ENCODE measurements at regions not wholly inside any gene's neighbourhood (a gene's known extent, or its start where the extent isn't known, plus 50 kb on each side); places are given as distances from the start of the nearest gene placed in this dataset.

GRCh38 chr4:11228530-11228929 lies 200.2 kb downstream of the HS3ST1 start:
- POLR2A ChIA-PET (ENCODE audit: unreplicated experiment) = no interaction called here
- Histone ChIP-seq H2BK20ac (ENCODE audit: low read depth, low read length) (no peak overlapping the region), H3K36me3 (ENCODE audit: control insufficient read depth, insufficient read depth, low read length) (no peaks in the 10 kb centered on the region), H2AK9ac (replicated peaks; ENCODE audit: low read depth, low read length, poor library complexity) (no peak overlapping the region), H3K9ac (ENCODE audit: low read depth, low read length) (no peak overlapping the region), H3K18ac (ENCODE audit: low read depth, low read length) (no peak overlapping the region), H3K79me1 (ENCODE audit: low read depth in 1 of 2, low read length in 2 of 2) (no peaks in the 10 kb centered on the region), H2AK5ac (ENCODE audit: low read depth, low read length) (no peak overlapping the region), H4K8ac (ENCODE audit: low read depth in 2 of 2, low read length in 2 of 2) (no peak overlapping the region), H2BK15ac (ENCODE audit: low read depth, low read length) (no peak overlapping the region), H3K23ac (ENCODE audit: low read depth, low read length) (no peak overlapping the region), H3K14ac (replicated peaks; ENCODE audit: low read depth, low read length) (no peak overlapping the region), H3K27ac (ENCODE audit: insufficient read depth, low read length) (no peak overlapping the region), H2BK120ac (ENCODE audit: low read depth, low read length) (no peak overlapping the region), H3K27me3 (ENCODE audit: control insufficient read depth, insufficient read depth, low read length) (no peaks in the 10 kb centered on the region), H3K56ac (ENCODE audit: extremely low read depth, insufficient read depth, low read length) (no peak overlapping the region), H3K9me1 (ENCODE audit: insufficient read depth, low read length) (no peaks in the 10 kb centered on the region), H4K5ac (ENCODE audit: low read depth, low read length) (no peak overlapping the region), H4K91ac (ENCODE audit: insufficient read depth, low read depth, low read length) (no peak overlapping the region), H2AFZ (replicated peaks; ENCODE audit: low read length, poor library complexity) (no peak overlapping the region), H3K4me1 (ENCODE audit: control insufficient read depth, insufficient read depth, low read length) (no peaks in the 10 kb centered on the region), H3K4me3 (ENCODE audit: insufficient read depth, low read depth, low read length) (no peak overlapping the region), H3K4ac (ENCODE audit: low read depth, low read length) (no peak overlapping the region), H2BK5ac (ENCODE audit: low read depth, low read length, poor library complexity, severe bottlenecking) (no peak overlapping the region), H3K4me2 (ENCODE audit: low read depth, low read length) (no peak overlapping the region), H3K9me3 (ENCODE audit: control insufficient read depth, insufficient read depth, low read length) (peaks cover 19% of the 10 kb centered on the region), H4K20me1 (ENCODE audit: insufficient read depth, low read length) (no peaks in the 10 kb centered on the region)
- TF ChIP-seq FOS (IDR thresholded peaks at IDR 0.05; ENCODE audit: low read depth, low read length) = no peak
- TF ChIP-seq SMC3 (IDR thresholded peaks at IDR 0.05; ENCODE audit: low read depth, low read length) = no peak
- no peak for TF ChIP-seq MAZ (IDR thresholded peaks at IDR 0.05; ENCODE audit: borderline replicate concordance, low read depth, low read length)
- no peak for TF ChIP-seq CEBPB (IDR thresholded peaks at IDR 0.05; ENCODE audit: low read depth, low read length)
- TF ChIP-seq CTCF (conservative IDR thresholded peaks at IDR 0.05; ENCODE audit: low read depth, low read length) = no peak
- no peak for TF ChIP-seq ELK1 (IDR thresholded peaks at IDR 0.05; ENCODE audit: borderline replicate concordance, low read depth, low read length)
- no peak for TF ChIP-seq RCOR1 (IDR thresholded peaks at IDR 0.05; ENCODE audit: insufficient replicate concordance, low read length)
- TF ChIP-seq RFX5 (IDR thresholded peaks at IDR 0.05; ENCODE audit: low read depth, low read length) = no peak
- TF ChIP-seq RAD21 (IDR thresholded peaks at IDR 0.05; ENCODE audit: low read length) = no peak
- no peak for TF ChIP-seq CHD1 (IDR thresholded peaks at IDR 0.05; ENCODE audit: low read depth, low read length)
- no peak for TF ChIP-seq MAFK (IDR thresholded peaks at IDR 0.05; ENCODE audit: low read depth, low read length)
- no peak for TF ChIP-seq BHLHE40 (IDR thresholded peaks at IDR 0.05; ENCODE audit: low read depth, low read length)
- TF ChIP-seq POLR2A (IDR thresholded peaks at IDR 0.05; ENCODE audit: low read depth, low read length) = no peak
- no peak for TF ChIP-seq USF2 (IDR thresholded peaks at IDR 0.05; ENCODE audit: low read depth, low read length)
- TF ChIP-seq MXI1 (IDR thresholded peaks at IDR 0.05; ENCODE audit: borderline replicate concordance, low read depth, low read length) = no peak
- intact Hi-C loops (cut with micrococcal nuclease) (no loop called here), dilution Hi-C loops (cut with HindIII; ENCODE audit: low sequenced_read_pairs, unreplicated experiment) (no loop called here), in situ Hi-C loops (cut with MboI; ENCODE audit: low sequenced_read_pairs) (no loop called here)
- CTCF ChIA-PET = no interaction called here
- BruUV-seq (replicated peaks) = no TSS peak
- DNase-seq (no peak), ATAC-seq (ENCODE audit: low read depth) (no peak)
- no CpG with 5 or more reads among the region's 1 CpG for WGBS, 2 experiments (ENCODE audit: extremely low coverage in 2 of 2, insufficient read length in 1 of 2)

Data from IMR-90 (cell line).